Suprapubic skin (tissue), 4 donors: ENCODE measurements at regions not wholly inside any gene's neighbourhood (a gene's known extent, or its start where the extent isn't known, plus 50 kb on each side); places are given as distances from the start of the nearest gene placed in this dataset.
A peak's percentile ranks its signal among the peaks of the same experiment; 100 is the strongest.

Experiments
- DNase-seq, 2 donors: peaks; one replicate each; pipeline ENCODE4 v3.0.0-alpha.2; 2019; ENCODE audit warnings: low spot score in 2 of 2
- H3K27ac ChIP-seq: fragments of 200-600 bp; sonication (generic); one replicate; pipeline ENCODE4 v1.5.1; 2019
- H3K27me3 ChIP-seq: fragments of 200-600 bp; sonication (generic); one replicate; pipeline ENCODE4 v1.5.1; 2019
- H3K36me3 ChIP-seq: fragments of 200-600 bp; sonication (generic); one replicate; pipeline ENCODE4 v1.5.1; 2019
- H3K4me1 ChIP-seq: fragments of 200-600 bp; sonication (generic); one replicate; pipeline ENCODE4 v1.5.1; 2019
- H3K4me3 ChIP-seq: fragments of 200-600 bp; sonication (generic); one replicate; pipeline ENCODE4 v1.5.1; 2019; ENCODE audit warnings: mild to moderate bottlenecking
- H3K9me3 ChIP-seq: fragments of 200-600 bp; sonication (generic); one replicate; pipeline ENCODE4 v1.5.1; 2019
- CTCF ChIP-seq, 2 donors: fragments of 200-600 bp in 1 of 2; fragments of 450-650 bp in 1 of 2; sonication (generic) in 1 of 2; IDR thresholded peaks; one replicate each; pipeline ENCODE4 v1.5.1; 2016 to 2019; ENCODE audit warnings: antibody characterized with exemption in 2 of 2, mild to moderate bottlenecking in 1 of 2, moderate library complexity in 1 of 2
- EP300 ChIP-seq: sonication (generic); formaldehyde crosslinking; IDR thresholded peaks from one replicate; pipeline ENCODE4 v1.6.1; 2017; ENCODE audit warnings: antibody characterized with exemption
- POLR2A ChIP-seq, 2 donors: fragments of 450-650 bp; IDR thresholded peaks; one replicate each; pipeline ENCODE4 v1.6.1; 2017; ENCODE audit warnings: antibody characterized with exemption in 2 of 2, mild to moderate bottlenecking in 2 of 2, moderate library complexity in 2 of 2
- POLR2AphosphoS5 ChIP-seq, 3 donors: sonication (generic); formaldehyde crosslinking; IDR thresholded peaks; one replicate each; pipeline ENCODE4 v1.6.1; 2017; ENCODE audit warnings: antibody characterized with exemption in 3 of 3
- WGBS: methylation state at CpG from one replicate; pipeline ENCODE4 v1.1.5; 2018; 5-methylcytosine and 5-hydroxymethylcytosine counted together

- no peaks in the 10 kb centered on the region for H3K27me3 ChIP-seq
- TF ChIP-seq CTCF (IDR thresholded peaks at IDR 0.05) (peak in 1 of 2 donors; percentile 8), POLR2AphosphoS5 (IDR thresholded peaks at IDR 0.05) (no peak)
- 51% methylated on average over 12 of the region's 12 CpGs for WGBS
- H3K4me3 ChIP-seq = no peak overlapping the region
- no peak overlapping the region for H3K27ac ChIP-seq
- peak in 1 of 2 donors; percentile 67 for DNase-seq
- H3K4me1 ChIP-seq = no peaks in the 10 kb centered on the region
- H3K9me3 ChIP-seq = peaks cover 9% of the 10 kb centered on the region
- no peaks in the 10 kb centered on the region for H3K36me3 ChIP-seq
These were observed 137.9 kb downstream of the DNAJB6 start for GRCh38 chr7:157474685-157475084.

GRCh38 chr7:157475095-157475494, 138.3 kb downstream of the DNAJB6 start:
- Histone ChIP-seq H3K4me1 (no peaks in the 10 kb centered on the region), H3K9me3 (peaks cover 9% of the 10 kb centered on the region), H3K27ac (no peak overlapping the region), H3K27me3 (no peaks in the 10 kb centered on the region), H3K36me3 (no peaks in the 10 kb centered on the region), H3K4me3 (no peak overlapping the region)
- DNase-seq = no peak
- TF ChIP-seq POLR2AphosphoS5 (IDR thresholded peaks at IDR 0.05) = no peak
- TF ChIP-seq EP300 = no peak
- TF ChIP-seq POLR2A (IDR thresholded peaks at IDR 0.05) = no peak
- no peak for TF ChIP-seq CTCF (IDR thresholded peaks at IDR 0.05)
- WGBS = 77% methylated on average over 5 of the region's 6 CpGs

- Histone ChIP-seq H3K4me1 (no peaks in the 10 kb centered on the region), H3K9me3 (peaks cover 9% of the 10 kb centered on the region), H3K4me3 (no peak overlapping the region), H3K36me3 (no peaks in the 10 kb centered on the region), H3K27ac (no peak overlapping the region), H3K27me3 (no peaks in the 10 kb centered on the region)
- TF ChIP-seq POLR2A (IDR thresholded peaks at IDR 0.05) (no peak), POLR2AphosphoS5 (IDR thresholded peaks at IDR 0.05) (no peak), CTCF (IDR thresholded peaks at IDR 0.05) (no peak), EP300 (no peak)
- peak in 1 of 2 donors; percentile 48 for DNase-seq
- WGBS = 88% methylated on average over 10 of the region's 10 CpGs
These were observed 138.8 kb downstream of the DNAJB6 start for GRCh38 chr7:157475601-157476000.

- Histone ChIP-seq H3K27me3 (no peaks in the 10 kb centered on the region), H3K4me3 (no peak overlapping the region), H3K27ac (no peak overlapping the region), H3K4me1 (no peaks in the 10 kb centered on the region), H3K9me3 (peaks cover 9% of the 10 kb centered on the region), H3K36me3 (no peaks in the 10 kb centered on the region)
- no peak for TF ChIP-seq POLR2A (IDR thresholded peaks at IDR 0.05)
- TF ChIP-seq POLR2AphosphoS5 (IDR thresholded peaks at IDR 0.05) = no peak
- TF ChIP-seq CTCF (IDR thresholded peaks at IDR 0.05) = no peak
- no peak for TF ChIP-seq EP300
- DNase-seq = peak in 1 of 2 donors; percentile 70
- WGBS = 78% methylated on average over 8 of the region's 8 CpGs
These were observed 139.4 kb downstream of the DNAJB6 start for GRCh38 chr7:157476201-157476600.

- peak in 1 of 2 donors; percentile 55 for DNase-seq
- H3K9me3 ChIP-seq = peaks cover 9% of the 10 kb centered on the region
- no peaks in the 10 kb centered on the region for H3K27me3 ChIP-seq
- H3K4me3 ChIP-seq = no peak overlapping the region
- no peak overlapping the region for H3K27ac ChIP-seq
- no peaks in the 10 kb centered on the region for H3K36me3 ChIP-seq
- no peaks in the 10 kb centered on the region for H3K4me1 ChIP-seq
- TF ChIP-seq POLR2A (IDR thresholded peaks at IDR 0.05) = no peak
- WGBS = 80% methylated on average over 17 of the region's 17 CpGs
These were observed 140.1 kb downstream of the DNAJB6 start for GRCh38 chr7:157476654-157477549.
